Lower lobe of right lung (tissue), 2 donors: ENCODE measurements at regions not wholly inside any gene's neighbourhood (a gene's known extent, or its start where the extent isn't known, plus 50 kb on each side); places are given as distances from the start of the nearest gene placed in this dataset.
A peak's percentile ranks its signal among the peaks of the same experiment; 100 is the strongest.

ENCODE experiments used
- ATAC-seq, 2 donors: fragments of 200-7000 bp; cut with Tn5 transposase; one replicate each; pipeline ENCODE4 v1.9.1; 2020 to 2022; ENCODE audit warnings: mild to moderate bottlenecking in 2 of 2, moderate library complexity in 2 of 2
- DNase-seq: peaks from one replicate; pipeline ENCODE4 v3.0.0-alpha.2; 2020
- H3K27ac ChIP-seq: fragments of 200-600 bp; one replicate; pipeline ENCODE4 v1.8.0; 2022
- H3K27me3 ChIP-seq: fragments of 200-600 bp; one replicate; pipeline ENCODE4 v1.8.0; 2022; ENCODE audit warnings: low read depth
- H3K36me3 ChIP-seq: fragments of 200-600 bp; one replicate; pipeline ENCODE4 v1.8.0; 2022; ENCODE audit warnings: mild to moderate bottlenecking
- H3K4me1 ChIP-seq: fragments of 200-600 bp; one replicate; pipeline ENCODE4 v1.8.0; 2022
- H3K4me3 ChIP-seq: fragments of 200-600 bp; one replicate; pipeline ENCODE4 v1.8.0; 2022; ENCODE audit warnings: mild to moderate bottlenecking
- H3K9me3 ChIP-seq: fragments of 200-600 bp; one replicate; pipeline ENCODE4 v1.8.0; 2022
- CTCF ChIP-seq: fragments of 200-600 bp; IDR thresholded peaks from one replicate; pipeline ENCODE4 v1.8.0; 2022; ENCODE audit warnings: antibody characterized with exemption, mild to moderate bottlenecking
- intact Hi-C: fragments of 100-400 bp; cut with DNase I; formaldehyde crosslinking; loops from one replicate; pipeline ENCODE4 v1.11.0; 2022
- donor health status: DM: no; HTN: yes; CAD: no; lungs with severe emphysema.

GRCh38 chr14:76957224-76957891 lies 71.2 kb downstream of the IRF2BPL start:
- intact Hi-C loops: no loop called here
- TF ChIP-seq CTCF: no peak
- H3K27ac ChIP-seq: peak overlapping the region; percentile 91
- ATAC-seq (no peak), DNase-seq (no peak)
- H3K27me3 ChIP-seq: no peaks in the 10 kb centered on the region
- H3K4me3 ChIP-seq: no peak overlapping the region
- H3K4me1 ChIP-seq: peaks cover 63% of the 10 kb centered on the region
- H3K36me3 ChIP-seq: no peaks in the 10 kb centered on the region
- no peaks in the 10 kb centered on the region for H3K9me3 ChIP-seq

- no peaks in the 10 kb centered on the region for H3K27me3 ChIP-seq
- H3K9me3 ChIP-seq: no peaks in the 10 kb centered on the region
- no peaks in the 10 kb centered on the region for H3K36me3 ChIP-seq
- H3K27ac ChIP-seq: peak overlapping the region; percentile 91
- H3K4me3 ChIP-seq: peak overlapping the region; percentile 52
- DNase-seq (peak; percentile 93), ATAC-seq (peak; percentile 79 to 89)
- peaks cover 56% of the 10 kb centered on the region for H3K4me1 ChIP-seq
- intact Hi-C loops: no loop called here
- TF ChIP-seq CTCF: peak; percentile 19
Measured at GRCh38 chr14:76956316-76957090, 72.0 kb downstream of the IRF2BPL start.

GRCh38 chr14:76955575-76956315 lies 72.8 kb downstream of the IRF2BPL start:
- ATAC-seq: peak; percentile 13 to 35
- no peaks in the 10 kb centered on the region for H3K9me3 ChIP-seq
- intact Hi-C loops: no loop called here
- H3K27me3 ChIP-seq: no peaks in the 10 kb centered on the region
- DNase-seq: no peak
- H3K4me3 ChIP-seq: peak overlapping the region; percentile 52
- peak overlapping the region; percentile 91 for H3K27ac ChIP-seq
- H3K4me1 ChIP-seq: peaks cover 55% of the 10 kb centered on the region
- H3K36me3 ChIP-seq: no peaks in the 10 kb centered on the region
- no peak for TF ChIP-seq CTCF

GRCh38 chr14:76954394-76955190 lies 73.9 kb downstream of the IRF2BPL start:
- Histone ChIP-seq H3K36me3 (no peaks in the 10 kb centered on the region), H3K4me3 (no peak overlapping the region), H3K27ac (peak overlapping the region; percentile 91), H3K9me3 (no peaks in the 10 kb centered on the region), H3K27me3 (no peaks in the 10 kb centered on the region), H3K4me1 (peaks cover 67% of the 10 kb centered on the region)
- no peak for TF ChIP-seq CTCF
- intact Hi-C loops: no loop called here
- ATAC-seq (no peak), DNase-seq (no peak)
